K562 (cell line): ENCODE measurements at regions not wholly inside any gene's neighbourhood (a gene's known extent, or its start where the extent isn't known, plus 50 kb on each side); places are given as distances from the start of the nearest gene placed in this dataset.

ENCODE experiments used
- ATAC-seq: fragments of 200-7000 bp; cut with Tn5 transposase; 3 replicates; pipeline ENCODE4 v1.9.1; 2020; ENCODE audit warnings: moderate library complexity
- BruUV-seq: library from RNA; stranded (reverse); fragments of 400-500 nt; replicated peaks from 2 replicates; lab custom pipeline; 2021; lab: Mats Ljungman, UMichigan
- CTCF ChIA-PET: fragments of 300-600 bp; formaldehyde crosslinking; extraction: SDS; loops from one replicate; lab custom pipeline; 2021; ENCODE audit warnings: low intra/inter-chr PET ratio; lab: Yijun Ruan, JAX
- POLR2A ChIA-PET: fragments of 300-600, 350-650 bp; sonication (Branson Sonifier 250); formaldehyde crosslinking; extraction: SDS; loops from one replicate; lab custom pipeline; 2021; ENCODE audit warnings: antibody characterized with exemption, inconsistent platforms; lab: Yijun Ruan, JAX
- DNase-seq, 4 experiments: peaks; one replicate each; pipeline versions ENCODE4 v3.0.0 to v3.0.0-alpha.2; 2011 to 2018; ENCODE audit warnings: low spot score in 3 of 4, mixed read lengths in 3 of 4; ENCODE audit errors: extremely low read depth in 1 of 4
- FAIRE-seq: peaks from 2 replicates; lab custom pipeline; 2011; peaks lifted over from hg19 to GRCh38; lab: Jason Lieb, UNC
- H2AFZ ChIP-seq: 2 replicates; pipeline ENCODE4 v1.6.0; 2011; ENCODE audit warnings: low read depth, low read length, control low read depth, inconsistent platforms
- H3K27ac ChIP-seq: fragments of 200-600 bp; 3 replicates; pipeline ENCODE4 v1.8.0; 2011; ENCODE audit warnings: low read depth, mild to moderate bottlenecking, control low read depth, inconsistent platforms, low read length, moderate library complexity, mixed read lengths; ENCODE audit errors: extremely low read depth
- H3K27me3 ChIP-seq, 2 experiments: fragments of 300-600 bp in 1 of 2; 2 replicates in 1 of 2; 3 replicates in 1 of 2; pipeline versions ENCODE4 v1.6.0 to v1.8.0; 2011; ENCODE audit warnings: inconsistent platforms in 2 of 2, low read length in 2 of 2, mild to moderate bottlenecking in 1 of 2, mixed read lengths in 1 of 2, moderate library complexity in 1 of 2; ENCODE audit not compliant: control insufficient read depth in 2 of 2, insufficient read depth in 2 of 2
- H3K36me3 ChIP-seq: fragments of 300-600 bp; 3 replicates; pipeline ENCODE4 v1.8.0; 2011; ENCODE audit warnings: mild to moderate bottlenecking, low read length, inconsistent platforms; ENCODE audit not compliant: control insufficient read depth, insufficient read depth
- H3K4me1 ChIP-seq, 2 experiments: fragments of 200-600 bp in 1 of 2; replicated peaks in 1 of 2; 2 replicates in 1 of 2; 3 replicates in 1 of 2; pipeline versions ENCODE4 v1.5.1 to v1.8.0; 2011; ENCODE audit warnings: inconsistent platforms in 2 of 2, low read length in 2 of 2, mild to moderate bottlenecking in 1 of 2, mixed read lengths in 1 of 2, moderate library complexity in 1 of 2; ENCODE audit not compliant: control insufficient read depth in 2 of 2, insufficient read depth in 2 of 2
- H3K4me2 ChIP-seq: 2 replicates; pipeline ENCODE4 v1.6.1; 2011; ENCODE audit warnings: low read length, control low read depth, inconsistent platforms, mixed read lengths; ENCODE audit not compliant: insufficient read depth
- H3K4me3 ChIP-seq: fragments of 200-600 bp; sonication (generic), shearing (Covaris generic); 2 replicates; pipeline ENCODE4 v1.5.1; 2016; ENCODE audit warnings: control low read depth, inconsistent platforms
- H3K79me2 ChIP-seq: fragments of 200-600 bp; 3 replicates; pipeline ENCODE4 v1.8.0; 2011; ENCODE audit warnings: low read length, inconsistent platforms; ENCODE audit not compliant: control insufficient read depth, insufficient read depth
- H3K9ac ChIP-seq, 2 experiments: 2 replicates each; pipeline versions ENCODE4 v1.6.0 to v1.6.1; 2011; ENCODE audit warnings: low read depth in 2 of 2, low read length in 2 of 2, control low read depth in 1 of 2, inconsistent platforms in 1 of 2, mild to moderate bottlenecking in 1 of 2, mixed read lengths in 1 of 2; ENCODE audit not compliant: insufficient read depth in 1 of 2
- H3K9me1 ChIP-seq: one replicate; pipeline ENCODE4 v1.6.0; 2011; ENCODE audit warnings: inconsistent platforms, mild to moderate bottlenecking, low read length, moderate library complexity; ENCODE audit not compliant: control insufficient read depth, insufficient read depth
- H3K9me3 ChIP-seq: replicated peaks from 2 replicates; pipeline ENCODE4 v1.5.1; 2011; ENCODE audit warnings: low read depth, low read length, inconsistent platforms; ENCODE audit not compliant: control insufficient read depth, insufficient read depth
- H4K20me1 ChIP-seq: replicated peaks from 2 replicates; pipeline ENCODE4 v1.6.1; 2011; ENCODE audit warnings: low read length, inconsistent platforms, mixed read lengths; ENCODE audit not compliant: control insufficient read depth, insufficient read depth
- CBX3 ChIP-seq, 2 experiments: IDR thresholded peaks; 1 replicate in 1 of 2; 2 replicates in 1 of 2; pipeline ENCODE4 v1.6.1; 2012; ENCODE audit warnings: inconsistent platforms in 2 of 2, low read length in 2 of 2, borderline replicate concordance in 1 of 2, control low read depth in 1 of 2
- GATAD2A ChIP-seq: fragments of 450-650 bp; IDR thresholded peaks from 2 replicates; pipeline ENCODE4 v1.6.1; 2017
- HMGXB4 ChIP-seq: sonication (generic); formaldehyde crosslinking; IDR thresholded peaks from 2 replicates; pipeline ENCODE4 v1.8.1; 2023; ENCODE audit warnings: mild to moderate bottlenecking, missing genetic modification reagents
- MYBL2 ChIP-seq, 2 experiments: fragments of 450-650 bp in 1 of 2; sonication (generic) in 1 of 2; formaldehyde crosslinking in 1 of 2; IDR thresholded peaks; 2 replicates each; pipeline versions ENCODE4 v1.6.1 to v1.8.1; 2017 to 2022; ENCODE audit warnings: borderline replicate concordance in 1 of 2, inconsistent platforms in 1 of 2, low read depth in 1 of 2, mild to moderate bottlenecking in 1 of 2, missing genetic modification reagents in 1 of 2, moderate library complexity in 1 of 2
- PTTG1 ChIP-seq: fragments of 450-650 bp; IDR thresholded peaks from 2 replicates; pipeline ENCODE4 v1.6.1; 2016; ENCODE audit warnings: low read depth, mild to moderate bottlenecking, missing genetic modification characterization, missing compliant biosample characterization
- RAD51 ChIP-seq: fragments of 450-650 bp; IDR thresholded peaks from 2 replicates; pipeline ENCODE4 v1.7.1; 2016; ENCODE audit warnings: low read depth, mild to moderate bottlenecking, borderline replicate concordance
- RBBP5 ChIP-seq: fragments of 200-600 bp; sonication (generic); IDR thresholded peaks from 2 replicates; pipeline ENCODE4 v1.6.1; 2012; ENCODE audit warnings: borderline replicate concordance, mild to moderate bottlenecking, low read length, control low read depth, inconsistent platforms; ENCODE audit not compliant: insufficient read depth, poor library complexity, severe bottlenecking
- SMAD4 ChIP-seq: fragments of 250-450 bp; sonication (Bioruptor Pico); conservative IDR thresholded peaks from 2 replicates; pipeline ENCODE4 v1.8.0; 2021; ENCODE audit warnings: inconsistent platforms, mild to moderate bottlenecking, moderate library complexity
- STAT5A ChIP-seq: IDR thresholded peaks from 2 replicates; pipeline ENCODE4 v1.6.1; 2012; ENCODE audit warnings: low read length, inconsistent platforms, borderline replicate concordance
- SUPT5H ChIP-seq: fragments of 450-650 bp; IDR thresholded peaks from 2 replicates; pipeline ENCODE4 v1.6.1; 2016
- TAL1 ChIP-seq: fragments of 450-650 bp; IDR thresholded peaks from 2 replicates; pipeline ENCODE4 v1.6.1; 2016; ENCODE audit warnings: mild to moderate bottlenecking
- TCFL5 ChIP-seq: fragments of 250-450 bp; sonication (Bioruptor Pico); conservative IDR thresholded peaks from 2 replicates; pipeline ENCODE4 v1.6.1; 2021; ENCODE audit warnings: mild to moderate bottlenecking, moderate library complexity, matching md5 sums
- XRCC5 ChIP-seq: fragments of 200-400 bp; formaldehyde crosslinking; IDR thresholded peaks from 2 replicates; pipeline ENCODE4 v1.6.1; 2017; ENCODE audit warnings: low read depth, mild to moderate bottlenecking, low read length
- ZBTB5 ChIP-seq: fragments of 450-650 bp; IDR thresholded peaks from 2 replicates; pipeline ENCODE4 v1.6.1; 2017; ENCODE audit warnings: antibody characterized with exemption
- WGBS: fragments of 100-300 bp; shearing (Covaris generic); methylation state at CpG from one replicate; pipeline ENCODE4 v1.1.6; 2016; ENCODE audit warnings: low coverage, mixed read lengths; ENCODE audit not compliant: insufficient coverage; ENCODE audit errors: missing lambda C conversion rate; 5-methylcytosine and 5-hydroxymethylcytosine counted together
- in situ Hi-C: fragments of 300-500 bp; cut with MboI; formaldehyde crosslinking; loops from 4 replicates; pipeline ENCODE4 v1.15.0; 2018; ENCODE audit warnings: inconsistent platforms, mixed read lengths
- intact Hi-C: fragments of 100-400 bp; cut with micrococcal nuclease; formaldehyde crosslinking; loops from 2 replicates; pipeline ENCODE4 v1.14.2; 2022

- no peaks in the 10 kb centered on the region for H3K4me1 ChIP-seq
- ChIA-PET CTCF (no interaction called here), POLR2A (interaction anchor here (1.7 kb wide), 1 partner anchor 11 kb away, joined by 5 read pairs; no protein-coding TSS in a partner anchor)
- intact Hi-C loops (no loop called here), in situ Hi-C loops (no loop called here)
- H3K9me1 ChIP-seq, result no peaks in the 10 kb centered on the region
- no peaks in the 10 kb centered on the region for H3K79me2 ChIP-seq
- no peaks in the 10 kb centered on the region for H4K20me1 ChIP-seq
- no peaks in the 10 kb centered on the region for H3K36me3 ChIP-seq
- H3K27me3 ChIP-seq, result peaks cover 0 to 2% of the 10 kb centered on the region in 2 experiments; a peak in 1 of 5 replicates
- FAIRE-seq (no peak), DNase-seq (no peak), ATAC-seq (no peak)
- H3K9ac ChIP-seq, result no peak overlapping the region
- H3K9me3 ChIP-seq, result no peaks in the 10 kb centered on the region
- 1% methylated on average over 10 of the region's 10 CpGs for WGBS
- H2AFZ ChIP-seq, result no peak overlapping the region
- H3K4me2 ChIP-seq, result no peak overlapping the region
- H3K27ac ChIP-seq, result no peak overlapping the region
- no TSS peak for BruUV-seq
- no peak overlapping the region for H3K4me3 ChIP-seq
- no peak for TF ChIP-seq TCFL5
- no peak for TF ChIP-seq GATAD2A
- no peak for TF ChIP-seq PTTG1 (tag)
- no peak for TF ChIP-seq RAD51
- no peak for TF ChIP-seq XRCC5
- TF ChIP-seq MYBL2 (IDR thresholded peaks at IDR 0.05; ENCODE audit: low read depth), result no peak
- no peak for TF ChIP-seq MYBL2 (CRISPR knock-in tag; IDR thresholded peaks at IDR 0.05; ENCODE audit: borderline replicate concordance)
- no peak for TF ChIP-seq RBBP5
- no peak for TF ChIP-seq SUPT5H
- no peak for TF ChIP-seq ZBTB5
- no peak for TF ChIP-seq STAT5A
- no peak for TF ChIP-seq HMGXB4 (CRISPR knock-in tag)
- no peak for TF ChIP-seq TAL1
- TF ChIP-seq CBX3 (IDR thresholded peaks at IDR 0.05; ENCODE audit: borderline replicate concordance in 1 of 2, low read length in 2 of 2), result no peak
- no peak for TF ChIP-seq SMAD4
- TF ChIP-seq, all 486 proteins: peak for 0
These were observed 117.6 kb upstream of the RASSF8 start for GRCh38 chr12:25840678-25841465.
